Neural cell (in vitro differentiated cells): ENCODE measurements at regions not wholly inside any gene's neighbourhood (a gene's known extent, or its start where the extent isn't known, plus 50 kb on each side); places are given as distances from the start of the nearest gene placed in this dataset.

Experiments
- H2AFZ ChIP-seq: fragments of 200-600, 300-800 bp; sonication (generic), shearing (Covaris generic); 2 replicates; pipeline ENCODE4 v1.6.0; 2014; ENCODE audit warnings: low read depth, mild to moderate bottlenecking, antibody characterized with exemption, low read length, moderate library complexity
- H3F3A ChIP-seq: fragments of 200-600 bp; shearing (Covaris generic); 2 replicates; pipeline ENCODE4 v1.6.1; 2016; ENCODE audit warnings: mild to moderate bottlenecking, moderate library complexity, mixed read lengths, antibody characterized with exemption, low read length; ENCODE audit not compliant: insufficient read depth, poor library complexity, severe bottlenecking
- H3K27ac ChIP-seq: fragments of 200-600, 300-800 bp; sonication (generic), shearing (Covaris generic); 2 replicates; pipeline ENCODE4 v1.5.1; 2014; ENCODE audit warnings: mild to moderate bottlenecking, low read length, moderate library complexity
- H3K27me3 ChIP-seq: fragments of 300-800, 200-600 bp; sonication (generic), shearing (Covaris generic); 2 replicates; pipeline ENCODE4 v1.6.0; 2014; ENCODE audit warnings: mild to moderate bottlenecking, low read depth, low read length, moderate library complexity; ENCODE audit not compliant: insufficient read depth
- H3K36me3 ChIP-seq: fragments of 300-800, 200-600 bp; sonication (generic), shearing (Covaris generic); 2 replicates; pipeline ENCODE4 v1.5.1; 2014; ENCODE audit warnings: mild to moderate bottlenecking, antibody characterized with exemption, low read length, moderate library complexity; ENCODE audit not compliant: insufficient read depth
- H3K4me2 ChIP-seq: fragments of 300-800, 200-600 bp; sonication (generic), shearing (Covaris generic); 2 replicates; pipeline ENCODE4 v1.6.0; 2014; ENCODE audit warnings: mild to moderate bottlenecking, low read length
- H3K4me3 ChIP-seq: fragments of 300-800, 200-600 bp; sonication (generic), shearing (Covaris generic); 2 replicates; pipeline ENCODE4 v1.5.1; 2014; ENCODE audit warnings: mild to moderate bottlenecking, low read length, moderate library complexity
- H3K79me2 ChIP-seq: fragments of 200-600 bp; shearing (Covaris generic); replicated peaks from 2 replicates; pipeline ENCODE4 v1.6.0; 2014; ENCODE audit warnings: mild to moderate bottlenecking, low read length, moderate library complexity; ENCODE audit not compliant: insufficient read depth
- H3K9ac ChIP-seq: fragments of 300-800, 200-600 bp; sonication (generic), shearing (Covaris generic); 2 replicates; pipeline ENCODE4 v1.6.1; 2016; ENCODE audit warnings: mild to moderate bottlenecking, low read length, mixed read lengths
- H3K9me2 ChIP-seq: fragments of 200-600 bp; shearing (Covaris generic); 2 replicates; pipeline ENCODE4 v1.6.1; 2016; ENCODE audit warnings: mild to moderate bottlenecking, low read length, mixed read lengths; ENCODE audit not compliant: insufficient read depth
- H3K9me3 ChIP-seq: fragments of 200-600, 300-800 bp; sonication (generic), shearing (Covaris generic); 2 replicates; pipeline ENCODE4 v1.6.1; 2016; ENCODE audit warnings: mild to moderate bottlenecking, mixed run types, low read length, moderate library complexity, mixed read lengths
- H4K20me1 ChIP-seq: fragments of 200-600 bp; shearing (Covaris generic); 2 replicates; pipeline ENCODE4 v1.6.1; 2016; ENCODE audit warnings: mild to moderate bottlenecking, mixed run types; ENCODE audit not compliant: insufficient read depth
- CTCF ChIP-seq: fragments of 450-650 bp; IDR thresholded peaks from 2 replicates; pipeline ENCODE4 v1.5.1; 2014; ENCODE audit warnings: antibody characterized with exemption, mild to moderate bottlenecking, moderate library complexity; ENCODE audit not compliant: poor library complexity, severe bottlenecking
- EP300 ChIP-seq: fragments of 450-650 bp; conservative IDR thresholded peaks from 2 replicates; pipeline ENCODE4 v1.6.1; 2014; ENCODE audit warnings: antibody characterized with exemption, mild to moderate bottlenecking, moderate library complexity; ENCODE audit not compliant: poor library complexity, severe bottlenecking
- EZH2 ChIP-seq: fragments of 200-600, 300-800 bp; shearing (Covaris generic), sonication (generic); IDR thresholded peaks from 2 replicates; pipeline ENCODE4 v1.6.1; 2014; ENCODE audit warnings: antibody characterized with exemption, low read length, borderline replicate concordance, mild to moderate bottlenecking; ENCODE audit not compliant: insufficient read depth, poor library complexity, severe bottlenecking
- MXI1 ChIP-seq: fragments of 450-650 bp; conservative IDR thresholded peaks from 2 replicates; pipeline ENCODE4 v1.6.1; 2014; ENCODE audit warnings: antibody characterized with exemption, mild to moderate bottlenecking; ENCODE audit not compliant: poor library complexity, severe bottlenecking
- POLR2AphosphoS5 ChIP-seq: IDR thresholded peaks from 2 replicates; pipeline ENCODE4 v1.6.1; 2012
- RAD21 ChIP-seq: fragments of 450-650 bp; conservative IDR thresholded peaks from 2 replicates; pipeline ENCODE4 v1.6.1; 2014; ENCODE audit warnings: antibody characterized with exemption, mild to moderate bottlenecking, moderate library complexity
- SMC3 ChIP-seq: fragments of 450-650 bp; conservative IDR thresholded peaks from 2 replicates; pipeline ENCODE4 v1.6.1; 2014; ENCODE audit warnings: antibody characterized with exemption, mild to moderate bottlenecking, moderate library complexity; ENCODE audit not compliant: poor library complexity
- TAF1 ChIP-seq: IDR thresholded peaks from 2 replicates; pipeline ENCODE4 v1.6.1; 2012; ENCODE audit warnings: low read depth
- TF ChIP-seq, protein P1 (sequence below): IDR thresholded peaks from 2 replicates; pipeline ENCODE4 v1.6.1; 2012; ENCODE audit warnings: borderline replicate concordance

DNA sequence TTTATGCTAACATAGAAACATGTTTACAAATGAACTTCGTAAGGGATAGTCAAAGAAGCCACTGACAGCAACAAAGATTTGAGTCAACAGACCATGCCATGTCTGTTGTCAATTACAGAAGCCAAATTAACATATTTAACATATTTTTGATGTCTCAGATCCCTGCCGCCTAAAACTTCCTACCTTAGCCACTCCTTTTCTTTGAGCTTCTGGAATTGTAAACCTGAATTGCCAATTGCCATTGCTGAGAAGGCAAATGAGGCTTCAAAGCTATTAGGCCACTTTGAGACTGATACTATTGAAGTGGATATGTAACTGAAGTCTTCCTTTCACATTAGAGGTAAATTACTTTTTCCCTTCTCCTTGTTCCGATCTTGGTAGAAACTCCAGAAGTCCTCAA is 66.0 kb upstream of the DSEL start:
- no peak overlapping the region for H2AFZ ChIP-seq

GRCh38 chr18:67581178-67581577 is 64.7 kb upstream of the DSEL start:
- H3K36me3 ChIP-seq: no peaks in the 10 kb centered on the region
- no peak overlapping the region for H3K4me2 ChIP-seq
- H2AFZ ChIP-seq: no peak overlapping the region
- H3K9me2 ChIP-seq: no peaks in the 10 kb centered on the region
- H3K9me3 ChIP-seq: no peaks in the 10 kb centered on the region
- no peaks in the 10 kb centered on the region for H3F3A ChIP-seq
- no peak overlapping the region for H3K4me3 ChIP-seq
- no peak overlapping the region for H3K9ac ChIP-seq
- TF ChIP-seq POLR2AphosphoS5: no peak
- no peak for TF ChIP-seq MXI1
- TF ChIP-seq RAD21: no peak
- TF ChIP-seq EZH2: no peak
- TF ChIP-seq CTCF: no peak
- TF ChIP-seq TAF1: no peak
- TF ChIP-seq SMC3: no peak
- TF ChIP-seq, protein P1, sequence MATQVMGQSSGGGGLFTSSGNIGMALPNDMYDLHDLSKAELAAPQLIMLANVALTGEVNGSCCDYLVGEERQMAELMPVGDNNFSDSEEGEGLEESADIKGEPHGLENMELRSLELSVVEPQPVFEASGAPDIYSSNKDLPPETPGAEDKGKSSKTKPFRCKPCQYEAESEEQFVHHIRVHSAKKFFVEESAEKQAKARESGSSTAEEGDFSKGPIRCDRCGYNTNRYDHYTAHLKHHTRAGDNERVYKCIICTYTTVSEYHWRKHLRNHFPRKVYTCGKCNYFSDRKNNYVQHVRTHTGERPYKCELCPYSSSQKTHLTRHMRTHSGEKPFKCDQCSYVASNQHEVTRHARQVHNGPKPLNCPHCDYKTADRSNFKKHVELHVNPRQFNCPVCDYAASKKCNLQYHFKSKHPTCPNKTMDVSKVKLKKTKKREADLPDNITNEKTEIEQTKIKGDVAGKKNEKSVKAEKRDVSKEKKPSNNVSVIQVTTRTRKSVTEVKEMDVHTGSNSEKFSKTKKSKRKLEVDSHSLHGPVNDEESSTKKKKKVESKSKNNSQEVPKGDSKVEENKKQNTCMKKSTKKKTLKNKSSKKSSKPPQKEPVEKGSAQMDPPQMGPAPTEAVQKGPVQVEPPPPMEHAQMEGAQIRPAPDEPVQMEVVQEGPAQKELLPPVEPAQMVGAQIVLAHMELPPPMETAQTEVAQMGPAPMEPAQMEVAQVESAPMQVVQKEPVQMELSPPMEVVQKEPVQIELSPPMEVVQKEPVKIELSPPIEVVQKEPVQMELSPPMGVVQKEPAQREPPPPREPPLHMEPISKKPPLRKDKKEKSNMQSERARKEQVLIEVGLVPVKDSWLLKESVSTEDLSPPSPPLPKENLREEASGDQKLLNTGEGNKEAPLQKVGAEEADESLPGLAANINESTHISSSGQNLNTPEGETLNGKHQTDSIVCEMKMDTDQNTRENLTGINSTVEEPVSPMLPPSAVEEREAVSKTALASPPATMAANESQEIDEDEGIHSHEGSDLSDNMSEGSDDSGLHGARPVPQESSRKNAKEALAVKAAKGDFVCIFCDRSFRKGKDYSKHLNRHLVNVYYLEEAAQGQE: no peak
- no peak for TF ChIP-seq EP300
- H4K20me1 ChIP-seq: no peaks in the 10 kb centered on the region
- H3K79me2 ChIP-seq: no peaks in the 10 kb centered on the region
- H3K27ac ChIP-seq: no peak overlapping the region
- no peaks in the 10 kb centered on the region for H3K27me3 ChIP-seq

More for the DNA sequence above, 66.0 kb upstream of the DSEL start:
- Histone ChIP-seq H3K79me2 (no peaks in the 10 kb centered on the region), H3K9me3 (no peaks in the 10 kb centered on the region), H3F3A (no peaks in the 10 kb centered on the region), H3K36me3 (no peaks in the 10 kb centered on the region), H3K9ac (no peak overlapping the region), H3K4me3 (no peak overlapping the region), H3K4me2 (no peak overlapping the region), H3K9me2 (no peaks in the 10 kb centered on the region), H4K20me1 (no peaks in the 10 kb centered on the region), H3K27ac (no peak overlapping the region), H3K27me3 (no peaks in the 10 kb centered on the region)
- TF ChIP-seq EZH2 (no peak), MXI1 (no peak), POLR2AphosphoS5 (no peak), RAD21 (no peak), TAF1 (no peak), SMC3 (no peak), EP300 (no peak), CTCF (no peak)
- TF ChIP-seq, protein P1: no peak
